GM19455 (cell line): ENCODE measurements at regions not wholly inside any gene's neighbourhood (a gene's known extent, or its start where the extent isn't known, plus 50 kb on each side); places are given as distances from the start of the nearest gene placed in this dataset.
A peak's percentile ranks its signal among the peaks of the same experiment; 100 is the strongest.
"Not testable (repeated sequence)": the region's sequence is repeated elsewhere in the genome, so short reads cannot be mapped to it uniquely, and the experiment has no call there.

Source experiments
- ATAC-seq: cut with Tn5 transposase; IDR thresholded peaks from one replicate; pipeline ENCODE4 v1.9.1; 2021; ENCODE audit not compliant: unreplicated experiment

DNA sequence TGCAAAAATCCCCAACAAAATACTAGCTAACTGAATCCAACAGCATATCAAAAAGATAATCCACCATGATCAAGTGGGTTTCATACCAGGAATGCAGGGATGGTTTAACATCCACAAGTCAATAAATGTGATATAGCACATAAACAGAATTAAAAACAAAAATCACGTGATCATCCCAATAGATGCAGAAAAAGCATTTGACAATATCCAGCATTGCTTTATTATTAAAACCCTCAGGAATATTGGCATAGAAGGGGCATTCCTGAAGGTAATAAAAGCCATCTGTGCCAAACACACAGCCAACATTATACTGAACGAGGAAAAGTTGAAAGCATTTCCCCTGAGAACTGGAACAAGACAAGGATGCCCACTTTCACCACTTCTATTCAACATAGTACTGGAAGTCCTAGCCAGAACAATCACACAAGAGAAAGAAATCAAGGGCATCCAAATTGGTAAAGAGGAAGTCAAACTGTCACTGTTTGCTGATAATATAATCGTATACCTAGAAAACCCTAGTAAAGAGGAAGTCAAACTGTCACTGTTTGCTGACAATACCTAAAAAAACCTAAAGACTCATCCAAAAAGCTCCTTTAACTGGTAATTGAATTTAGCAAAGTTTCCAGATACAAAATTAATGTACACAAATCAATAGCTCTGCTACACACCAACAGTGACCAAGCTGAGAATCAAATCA, 109.8 kb downstream of the RNASET2 start:
- ATAC-seq = not testable (repeated sequence)

DNA sequence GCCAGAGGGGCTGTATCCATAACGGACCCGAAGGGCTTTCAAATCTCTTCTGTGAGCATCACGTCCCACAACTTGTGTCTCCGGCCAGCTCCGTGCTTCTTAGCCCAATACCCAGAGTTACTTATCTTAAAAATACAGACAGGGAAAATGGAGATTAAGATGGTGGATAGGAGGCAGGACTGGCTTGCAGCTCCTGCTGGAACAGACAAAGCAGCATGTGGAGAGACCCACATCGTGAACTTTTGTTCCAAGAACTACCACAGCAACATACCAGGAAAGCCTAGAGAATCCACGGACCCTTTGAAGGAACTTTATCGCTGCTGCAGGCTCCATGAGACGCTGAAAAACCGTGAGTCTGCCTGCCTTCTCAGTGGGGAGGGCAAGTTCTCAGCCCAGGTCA, 113.7 kb downstream of the RNASET2 start:
- no peak for ATAC-seq

DNA sequence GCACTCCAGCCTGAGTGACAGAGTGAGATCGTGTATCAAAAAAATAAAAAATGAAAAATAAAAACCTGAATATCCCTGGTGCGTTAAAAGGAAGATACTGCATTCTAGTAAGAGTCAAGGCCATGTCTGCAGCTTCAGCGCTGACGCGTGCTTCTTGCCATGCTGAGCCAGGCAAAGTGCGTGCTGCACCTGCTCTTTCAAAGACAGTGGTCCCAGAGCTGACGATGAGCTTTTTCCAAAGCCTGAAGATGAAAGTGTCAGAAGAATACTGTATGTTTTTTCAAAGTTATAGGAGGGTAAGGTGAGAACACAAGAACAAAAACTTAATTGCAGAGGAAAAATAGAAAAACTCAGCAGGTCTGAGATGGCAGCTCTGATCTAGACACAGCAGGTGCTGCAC, 115.1 kb downstream of the RNASET2 start:
- ATAC-seq = no peak

DNA sequence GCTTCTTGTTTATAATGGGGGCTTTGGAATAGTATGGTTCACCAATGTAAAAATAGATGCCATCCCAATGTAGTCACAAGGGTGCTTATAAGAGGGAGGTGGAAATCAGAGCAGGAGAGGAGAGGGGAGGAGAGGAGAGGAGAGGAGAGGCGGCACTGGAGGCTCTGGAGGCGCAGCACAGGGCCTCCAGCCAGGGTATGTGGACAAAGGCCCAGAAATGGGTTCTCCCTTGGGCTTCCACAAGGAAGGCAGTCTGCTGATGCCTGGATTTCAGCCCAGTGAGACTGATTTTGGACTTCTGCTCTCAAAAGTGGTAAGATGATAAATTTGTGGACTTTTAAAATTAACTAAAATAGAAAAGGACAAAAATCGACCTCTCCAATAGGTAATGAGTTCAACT, 116.8 kb downstream of the RNASET2 start:
- no peak for ATAC-seq

DNA sequence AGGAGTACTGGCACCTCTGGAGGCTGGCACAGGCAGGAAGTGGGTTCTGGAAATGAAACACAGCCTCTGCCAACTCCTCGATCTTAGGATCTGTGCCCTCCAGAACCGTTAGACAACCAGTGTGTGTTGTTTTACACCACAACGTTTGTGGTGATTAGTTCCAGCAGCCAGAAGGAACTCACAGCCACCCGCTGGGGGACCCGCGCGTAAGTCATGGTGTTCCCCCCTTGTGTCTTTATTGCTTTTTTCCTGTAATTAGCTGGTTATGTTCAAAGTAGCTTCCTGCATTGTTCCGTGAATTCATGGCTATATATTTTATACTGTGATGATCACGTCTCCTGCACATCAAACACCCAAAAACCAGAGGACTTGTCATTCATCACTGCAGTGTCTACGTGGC, 117.4 kb downstream of the RNASET2 start:
- no peak for ATAC-seq

DNA sequence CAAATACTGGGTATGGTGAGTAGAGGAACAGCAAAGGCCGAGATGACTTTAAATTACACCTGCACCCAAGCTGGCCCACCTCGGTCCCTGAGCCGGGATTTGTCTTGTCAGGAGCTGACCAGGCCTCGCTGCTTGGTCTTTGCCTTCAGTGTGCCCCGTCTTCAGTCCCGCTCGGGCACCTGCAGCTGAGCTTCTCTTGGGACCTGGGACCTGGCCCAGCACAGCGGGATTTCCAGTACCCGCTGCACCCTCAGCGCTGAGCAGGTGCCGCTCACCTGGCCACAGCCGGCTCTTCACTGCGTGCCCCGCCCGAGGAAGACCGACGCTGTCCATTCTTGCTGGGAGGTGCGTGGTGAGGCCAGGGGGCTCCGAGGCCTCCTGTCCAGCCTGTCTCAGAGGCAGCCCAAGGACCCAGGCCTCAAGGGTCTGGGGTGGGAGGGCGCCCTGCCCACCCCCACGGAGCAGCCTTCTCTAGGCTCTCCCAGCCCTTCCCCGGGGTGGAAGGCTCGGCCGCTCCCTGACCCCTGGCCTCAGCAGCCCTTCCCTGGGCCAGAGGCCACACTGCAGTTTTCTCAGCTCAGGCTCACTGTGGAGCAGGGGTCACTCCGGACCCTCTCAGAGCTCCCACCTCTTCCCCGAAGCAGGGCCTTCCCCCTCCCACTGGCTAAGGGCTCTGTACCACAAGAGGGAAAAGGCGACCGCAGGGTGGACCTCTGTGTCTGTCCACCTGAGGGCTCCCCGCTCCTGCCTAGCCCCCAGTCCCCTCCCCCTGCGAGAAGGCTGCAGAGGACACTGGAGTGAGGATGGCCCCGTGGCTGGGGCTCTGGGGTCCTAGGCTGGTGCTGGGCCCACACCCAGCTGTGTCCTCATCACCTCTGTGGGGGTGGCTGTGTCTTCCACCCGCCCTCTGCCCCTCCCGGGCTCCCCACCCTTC, 119.3 kb downstream of the RNASET2 start:
- no peak for ATAC-seq

DNA sequence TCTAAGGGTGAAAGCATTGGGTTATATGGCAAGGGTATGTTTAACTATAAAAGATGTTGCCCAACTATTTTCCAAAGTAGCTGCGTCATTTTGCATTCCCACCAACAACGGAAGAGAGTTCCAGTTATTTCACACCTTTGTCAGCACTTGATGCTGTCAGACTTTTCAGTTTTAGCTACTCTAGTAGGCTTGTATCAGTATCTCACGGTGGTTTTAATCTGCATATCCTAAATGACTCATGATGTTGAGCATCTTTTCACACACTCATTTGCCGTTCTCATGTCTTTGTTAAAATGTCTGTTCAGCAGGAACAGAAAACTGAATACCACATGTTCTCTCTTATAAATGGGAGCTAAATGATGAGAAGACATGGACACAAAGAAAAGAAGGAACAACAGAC, 122.3 kb downstream of the RNASET2 start:
- no peak for ATAC-seq

DNA sequence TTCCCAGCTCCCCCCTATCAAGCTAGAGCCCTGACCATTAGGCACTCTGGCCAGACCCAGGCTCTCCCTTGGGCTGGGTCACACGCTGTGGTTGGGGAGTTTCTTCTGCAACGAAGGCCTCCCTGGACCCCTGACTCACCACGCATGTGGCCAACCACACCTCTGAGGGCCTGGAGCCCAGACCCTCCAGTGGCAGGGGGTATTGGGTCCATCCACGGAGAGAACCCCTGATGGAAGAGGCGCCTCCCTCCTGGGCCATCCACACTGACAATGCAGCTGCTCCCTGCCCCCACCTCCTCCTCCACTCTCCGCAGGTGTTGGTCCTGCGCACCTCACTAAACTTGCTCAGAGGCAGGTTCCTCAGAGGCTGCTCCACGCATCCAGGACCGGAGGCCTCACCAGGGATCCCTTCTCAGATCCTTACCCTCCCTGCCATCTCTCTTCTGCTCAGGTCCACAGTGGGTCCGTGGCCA, 125.4 kb downstream of the RNASET2 start:
- peak; percentile 20 for ATAC-seq

DNA sequence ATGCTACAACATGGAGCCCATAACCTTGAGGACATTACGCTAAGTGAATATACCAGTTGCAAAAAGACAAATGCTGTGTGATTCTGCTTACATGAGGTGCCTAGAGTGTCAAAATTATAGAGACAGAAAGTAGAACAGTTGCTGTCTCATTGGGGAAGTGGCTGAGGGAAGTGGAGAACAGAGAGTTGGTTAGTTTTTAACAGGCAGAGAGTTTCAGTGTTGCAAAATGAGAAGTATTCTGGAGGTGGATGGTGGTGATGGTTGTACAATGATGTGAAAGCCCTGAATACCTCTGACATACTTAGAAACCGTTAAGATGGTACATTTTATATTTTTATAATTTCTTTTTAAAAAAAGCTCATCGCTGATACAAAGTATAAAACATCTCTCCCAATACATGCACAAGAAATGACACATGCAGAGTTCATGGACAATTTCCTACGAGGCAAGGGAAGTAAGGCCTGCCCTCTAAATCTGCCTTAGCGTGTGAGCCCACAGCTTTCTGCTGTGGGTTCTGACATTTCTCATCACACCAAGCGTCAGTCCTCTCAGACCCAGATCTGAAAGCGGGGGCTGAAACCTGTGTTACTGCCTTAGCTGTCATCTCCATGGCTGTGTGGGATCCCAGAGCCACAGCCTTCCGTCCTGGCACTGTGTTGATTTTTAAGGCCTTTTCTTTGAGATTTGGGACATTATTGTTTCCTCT, 126.0 kb downstream of the RNASET2 start:
- ATAC-seq = peak; percentile 94

DNA sequence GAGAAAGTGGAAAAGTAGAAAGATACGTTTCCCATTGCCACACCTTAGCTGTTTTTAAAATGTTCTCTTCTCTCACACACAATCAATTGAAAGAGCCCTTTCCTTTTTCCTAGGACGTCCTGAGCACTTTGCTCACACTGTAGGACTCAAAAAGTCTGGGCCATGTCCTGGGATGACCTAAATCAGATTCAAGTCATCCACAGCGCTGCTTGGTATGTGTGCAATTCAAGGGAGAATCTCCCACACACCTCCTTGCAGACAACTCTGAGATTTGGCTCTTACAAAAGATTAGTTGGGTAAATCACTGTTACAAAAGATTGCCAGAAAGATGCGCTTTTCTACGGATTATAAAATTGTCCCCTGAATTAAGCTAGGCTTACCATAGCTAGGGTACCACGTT, 130.1 kb downstream of the RNASET2 start:
- no peak for ATAC-seq

DNA sequence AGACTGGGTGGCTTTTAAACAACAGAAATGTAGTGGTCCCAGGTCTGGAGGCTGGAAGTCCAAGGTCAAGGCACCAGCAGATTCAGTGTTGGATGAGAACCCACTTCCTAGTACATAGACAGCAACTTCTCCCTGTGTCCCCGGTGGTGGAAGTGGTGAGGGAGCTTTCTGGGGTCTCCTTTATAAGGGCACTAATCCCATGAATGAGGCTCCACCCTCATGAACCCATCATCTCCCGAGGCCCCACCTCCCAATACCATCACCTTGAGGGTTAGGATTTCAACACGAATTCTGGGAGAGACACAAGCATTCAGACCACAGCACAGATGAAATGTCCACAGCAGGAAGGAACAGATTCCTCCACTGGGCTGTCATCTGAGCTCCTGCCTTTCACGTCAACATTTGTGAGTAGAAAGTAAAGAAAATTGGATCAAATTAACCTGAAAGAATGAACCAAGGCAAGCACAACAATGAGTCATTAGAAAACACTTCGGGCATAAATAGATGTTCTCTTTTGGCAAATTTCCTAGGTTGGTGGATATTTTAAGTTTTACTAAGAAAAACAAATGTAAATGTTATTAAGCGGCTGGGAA, 130.7 kb downstream of the RNASET2 start:
- no peak for ATAC-seq

DNA sequence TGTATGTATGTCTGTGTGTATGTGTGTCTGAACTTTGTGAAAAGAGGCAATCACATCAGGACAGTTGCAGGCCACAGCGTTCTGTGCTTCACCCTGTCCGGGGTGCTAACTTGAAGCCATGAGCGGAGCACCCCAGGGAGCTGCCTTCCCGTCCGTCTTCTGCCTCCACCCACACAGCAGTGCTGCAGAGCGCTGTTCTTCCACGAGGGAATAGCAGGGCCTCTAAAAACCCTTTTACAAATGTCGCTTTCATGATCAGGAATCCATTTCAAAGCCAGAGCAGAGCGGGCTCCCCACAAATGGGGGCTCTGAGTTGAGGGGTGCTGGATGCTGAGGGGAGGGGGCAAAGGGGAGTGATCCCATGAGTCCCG, 131.5 kb downstream of the RNASET2 start:
- ATAC-seq = no peak

DNA sequence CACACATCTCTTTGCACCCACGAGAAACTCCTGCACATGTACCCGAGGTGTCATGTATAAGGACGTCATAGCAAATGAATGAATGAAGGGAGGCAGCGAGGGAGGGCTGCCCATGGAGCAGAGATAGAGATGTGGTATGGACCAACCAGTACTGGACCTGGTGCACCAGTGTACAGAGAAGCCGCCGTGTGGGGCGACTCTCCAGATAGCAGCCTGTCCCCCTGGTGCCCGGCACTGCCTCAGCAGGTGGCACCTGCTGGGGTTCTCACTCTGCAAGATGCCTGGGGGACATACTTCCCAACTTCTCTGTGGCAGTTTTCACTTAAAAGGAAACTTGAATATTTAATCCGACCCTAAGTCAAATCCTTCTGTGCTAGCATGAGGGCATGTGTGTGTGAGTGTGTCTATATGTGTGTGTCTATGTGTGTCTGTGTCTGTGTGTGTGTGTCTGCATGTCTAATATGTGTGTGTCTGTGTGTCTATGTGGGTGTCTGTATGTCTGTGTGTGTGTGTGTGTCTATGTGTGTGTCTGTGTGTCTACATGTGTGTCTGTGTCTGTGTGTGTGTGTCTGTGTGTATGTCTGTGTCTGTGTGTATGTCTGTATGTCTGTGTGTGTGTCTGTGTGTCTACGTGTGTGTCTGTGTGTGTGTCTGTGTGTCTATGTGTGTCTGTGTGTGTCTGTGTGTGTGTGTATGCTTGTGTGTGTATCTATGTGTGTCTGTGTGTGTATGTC, 132.0 kb downstream of the RNASET2 start:
- ATAC-seq = no peak

DNA sequence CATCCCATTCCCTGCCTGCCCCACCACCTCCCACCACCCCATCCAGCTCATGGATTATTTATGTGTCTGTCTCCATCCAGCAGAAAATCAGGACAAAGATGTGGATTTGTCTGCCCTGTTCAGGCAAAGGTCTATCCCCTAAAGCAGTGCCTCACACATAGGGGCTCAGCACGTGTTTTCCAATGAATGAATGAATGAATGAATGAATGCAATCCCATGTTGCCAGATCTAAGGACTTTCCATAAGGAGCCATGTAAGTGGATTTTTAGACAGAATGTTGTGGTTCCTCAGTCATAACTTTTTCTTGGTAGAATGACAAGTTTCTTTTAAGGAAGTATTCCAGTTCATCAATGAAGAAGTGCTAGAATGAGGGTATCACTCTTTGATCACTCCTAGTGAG, 133.7 kb downstream of the RNASET2 start:
- no peak for ATAC-seq

DNA sequence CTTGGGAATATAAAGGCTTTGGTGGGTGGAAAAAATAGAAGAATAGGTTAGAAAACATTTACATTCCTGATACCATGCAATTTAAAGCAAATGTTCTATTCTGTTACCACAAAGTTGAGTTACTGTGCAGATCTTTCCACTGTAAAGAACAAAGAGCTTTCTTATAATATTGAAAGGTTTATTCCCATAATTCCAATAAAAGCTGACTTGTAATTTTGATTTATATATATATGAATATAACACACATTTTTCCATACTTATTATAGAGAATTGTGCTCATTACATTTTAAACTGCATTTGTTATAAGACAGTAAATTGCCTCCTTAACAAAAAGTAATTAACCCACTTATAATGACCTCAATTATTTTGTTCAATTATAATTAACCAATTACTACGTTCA, 135.9 kb downstream of the RNASET2 start:
- no peak for ATAC-seq

DNA sequence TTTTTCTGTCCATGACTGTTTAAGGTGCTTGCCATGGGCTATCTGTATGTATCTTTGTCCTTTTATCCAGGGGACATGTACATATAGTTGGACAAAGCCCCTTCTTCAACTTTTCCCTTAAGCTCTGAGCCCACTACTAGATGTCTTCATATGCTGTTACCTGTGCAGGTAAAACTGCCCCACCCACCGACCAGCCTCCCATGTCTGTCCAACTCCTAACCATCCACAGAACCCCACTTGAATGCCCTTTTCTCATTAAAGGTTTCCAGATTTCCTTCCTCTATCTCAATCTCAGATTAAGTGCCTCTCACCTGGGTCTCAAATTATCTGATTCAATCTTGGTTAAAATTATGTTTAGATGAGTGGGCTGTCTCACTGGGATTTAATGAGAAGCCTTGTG, 136.3 kb downstream of the RNASET2 start:
- no peak for ATAC-seq

DNA sequence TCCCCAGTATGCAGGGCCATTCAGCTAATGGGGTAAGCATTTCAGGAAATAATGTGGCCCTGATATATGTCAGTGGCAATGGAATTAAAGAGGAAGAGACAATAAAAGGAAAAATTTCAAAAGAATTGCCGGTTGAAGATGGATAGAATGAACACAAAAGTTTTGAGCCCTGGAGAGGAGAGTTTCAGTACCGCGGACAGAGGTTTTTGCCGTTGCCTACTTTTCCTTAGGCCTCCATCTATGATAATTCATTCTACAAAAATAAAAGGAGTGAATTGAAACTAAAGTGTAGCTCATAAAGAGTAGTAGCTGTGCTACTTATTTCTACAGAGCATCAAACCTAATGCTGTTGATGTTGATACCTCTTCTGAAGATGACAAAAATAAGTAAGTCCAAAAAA, 140.7 kb downstream of the RNASET2 start:
- ATAC-seq = no peak

DNA sequence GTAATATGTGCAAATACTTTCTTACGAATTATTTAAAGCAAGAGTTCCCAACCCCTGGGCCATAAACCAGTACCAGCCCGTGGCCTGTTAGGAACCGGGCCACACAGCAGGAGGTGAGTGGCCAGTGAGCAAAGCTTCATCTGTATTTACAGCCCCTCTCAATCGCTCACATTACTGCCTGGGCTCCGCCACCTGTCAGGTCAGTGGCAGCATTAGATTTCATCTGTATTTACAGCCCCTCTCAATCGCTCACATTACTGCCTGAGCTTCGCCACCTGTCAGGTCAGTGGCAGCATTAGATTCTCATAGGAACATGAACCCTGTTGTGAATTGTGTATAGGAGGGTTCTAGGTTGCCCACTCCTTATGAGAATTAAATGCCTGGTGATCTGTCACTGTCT, 142.0 kb downstream of the RNASET2 start:
- no peak for ATAC-seq

DNA sequence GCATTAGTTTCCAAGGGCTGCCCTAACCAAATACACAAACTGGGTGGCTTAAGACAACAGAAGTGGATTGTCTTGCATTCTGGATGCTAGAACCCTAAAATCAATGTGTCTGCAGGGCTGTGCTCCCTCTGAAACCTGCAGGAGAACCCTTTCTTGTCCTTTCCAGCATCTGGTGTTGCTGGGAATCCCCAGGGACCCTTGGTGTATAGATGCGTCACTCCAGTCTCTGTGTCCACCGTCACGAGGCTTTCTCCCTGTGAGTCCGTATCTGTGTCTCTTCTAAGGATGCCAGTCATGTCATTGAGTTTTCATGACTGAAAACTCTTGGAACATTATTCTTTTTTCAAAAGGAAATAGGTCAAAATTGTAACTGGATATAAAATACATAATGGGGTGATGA, 142.9 kb downstream of the RNASET2 start:
- no peak for ATAC-seq

DNA sequence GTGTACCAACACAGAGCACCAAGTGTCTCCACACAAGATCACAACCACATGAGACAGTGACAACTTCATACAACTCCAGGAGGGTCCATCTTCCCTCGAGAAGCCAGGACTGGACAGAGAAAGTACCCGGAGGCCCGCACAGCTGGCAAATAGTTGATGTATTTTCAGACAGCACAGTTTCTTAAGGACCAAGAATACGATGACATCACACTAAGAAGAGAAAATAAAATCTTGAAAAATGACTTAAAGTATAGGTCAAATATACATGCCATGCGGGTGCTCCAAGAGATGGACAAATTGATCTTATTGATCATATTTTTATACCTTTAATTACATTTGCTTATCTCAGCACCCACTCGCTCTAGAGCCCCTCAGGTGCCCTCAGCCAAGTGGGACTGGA, 145.5 kb downstream of the RNASET2 start:
- no peak for ATAC-seq

DNA sequence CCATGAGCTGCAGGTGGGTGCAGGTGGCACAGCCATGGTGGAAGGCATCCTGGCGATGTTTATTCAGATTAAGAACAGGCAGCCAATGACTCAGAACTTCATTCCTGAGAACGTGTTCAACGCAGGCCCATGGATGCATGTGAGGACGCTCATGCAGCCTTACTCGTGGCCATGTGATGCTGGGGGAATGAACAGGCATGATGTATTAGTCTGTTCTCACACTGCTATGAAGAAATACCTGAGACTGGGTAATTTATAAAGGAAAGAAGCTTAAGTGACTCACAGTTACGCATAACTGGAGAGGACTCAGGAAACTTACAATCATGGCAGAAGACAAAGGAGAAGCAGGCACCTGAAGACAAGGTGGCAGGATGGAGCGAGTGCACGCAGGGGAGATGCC, 146.6 kb downstream of the RNASET2 start:
- no peak for ATAC-seq
